ENCODE measurements at regions not wholly inside any gene's neighbourhood (a gene's known extent, or its start where the extent isn't known, plus 50 kb on each side); places are given as distances from the start of the nearest gene placed in this dataset.

DNA sequence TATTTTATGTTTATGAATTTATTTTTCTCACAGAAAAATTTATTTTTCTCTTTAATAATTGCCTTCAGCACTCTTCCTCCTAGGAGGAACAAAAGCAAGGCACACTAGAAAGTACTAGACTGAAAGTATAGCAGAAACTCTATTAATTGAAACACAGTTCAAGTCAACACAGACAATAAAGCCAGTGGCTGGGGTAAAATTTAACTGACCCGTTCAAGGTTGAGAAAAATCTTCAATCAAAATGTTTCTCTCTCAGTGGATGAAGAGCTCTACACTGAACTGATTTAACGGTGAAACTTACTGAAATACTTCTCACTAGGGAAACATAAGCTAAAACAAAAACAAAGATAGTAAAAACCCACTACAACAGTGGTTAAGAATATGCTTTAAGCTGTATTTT, 230.1 kb upstream of the MIR17HG start:
- Histone ChIP-seq H3K4me3 (ENCODE audit: low read depth, low read length) (no peak overlapping the region), H3K27me3 (ENCODE audit: control insufficient read depth, insufficient read depth, low read length) (no peaks in the 10 kb centered on the region), H3K9ac (ENCODE audit: low read depth, low read length) (no peak overlapping the region), H3K4me1 (ENCODE audit: control insufficient read depth, insufficient read depth, low read length) (no peaks in the 10 kb centered on the region), H3K36me3 (ENCODE audit: control insufficient read depth, insufficient read depth, low read length) (no peaks in the 10 kb centered on the region), H3K9me3 (ENCODE audit: control insufficient read depth, insufficient read depth, low read length) (no peaks in the 10 kb centered on the region)

DNA sequence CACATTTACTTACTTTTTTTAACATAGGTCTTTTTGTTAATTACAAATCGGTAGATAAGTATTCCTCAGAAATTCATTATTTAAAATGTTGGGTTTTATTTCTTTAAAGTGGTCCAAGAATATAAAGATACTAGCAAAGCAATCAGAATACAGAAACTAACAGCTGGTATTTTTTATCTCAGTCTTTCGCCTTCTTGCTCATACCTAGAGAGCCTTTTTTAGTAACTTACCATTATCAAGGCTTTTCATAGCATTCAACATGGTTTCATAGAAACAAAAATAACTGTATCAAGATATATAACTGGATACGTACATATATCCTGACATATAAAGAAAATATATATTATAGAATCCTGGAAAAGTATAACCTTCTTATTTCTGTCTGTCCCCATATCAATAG, 227.8 kb upstream of the MIR17HG start:
- H3K4me3 ChIP-seq (ENCODE audit: low read depth, low read length), result no peak overlapping the region
- H3K36me3 ChIP-seq (ENCODE audit: control insufficient read depth, insufficient read depth, low read length), result no peaks in the 10 kb centered on the region
- no peak overlapping the region for H3K9ac ChIP-seq (ENCODE audit: low read depth, low read length)
- no peaks in the 10 kb centered on the region for H3K9me3 ChIP-seq (ENCODE audit: control insufficient read depth, insufficient read depth, low read length)
- H3K4me1 ChIP-seq (ENCODE audit: control insufficient read depth, insufficient read depth, low read length), result no peaks in the 10 kb centered on the region
- H3K27me3 ChIP-seq (ENCODE audit: control insufficient read depth, insufficient read depth, low read length), result no peaks in the 10 kb centered on the region

DNA sequence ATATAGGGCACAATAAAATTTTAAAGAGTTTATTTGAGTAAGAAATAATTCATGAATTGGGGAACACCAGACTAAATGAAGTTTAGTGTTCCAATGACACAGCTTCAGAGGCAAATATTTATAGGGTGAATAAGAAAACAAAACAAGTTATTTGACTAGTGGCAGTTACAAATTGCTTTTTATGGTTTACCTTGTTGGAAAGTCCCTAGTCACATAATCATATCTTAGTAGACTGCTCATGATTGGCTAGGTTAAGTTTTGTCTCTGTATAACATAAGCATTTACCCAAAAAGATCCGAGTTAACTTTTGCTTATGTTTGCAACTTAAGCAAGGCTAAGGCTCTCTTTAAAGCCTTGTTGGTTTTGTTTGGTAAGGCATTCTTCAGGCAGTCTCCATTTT, 224.7 kb upstream of the MIR17HG start:
- Histone ChIP-seq H3K9me3 (ENCODE audit: control insufficient read depth, insufficient read depth, low read length) (no peaks in the 10 kb centered on the region), H3K27me3 (ENCODE audit: control insufficient read depth, insufficient read depth, low read length) (no peaks in the 10 kb centered on the region), H3K4me3 (ENCODE audit: low read depth, low read length) (no peak overlapping the region), H3K4me1 (ENCODE audit: control insufficient read depth, insufficient read depth, low read length) (no peaks in the 10 kb centered on the region), H3K9ac (ENCODE audit: low read depth, low read length) (no peak overlapping the region), H3K36me3 (ENCODE audit: control insufficient read depth, insufficient read depth, low read length) (no peaks in the 10 kb centered on the region)

DNA sequence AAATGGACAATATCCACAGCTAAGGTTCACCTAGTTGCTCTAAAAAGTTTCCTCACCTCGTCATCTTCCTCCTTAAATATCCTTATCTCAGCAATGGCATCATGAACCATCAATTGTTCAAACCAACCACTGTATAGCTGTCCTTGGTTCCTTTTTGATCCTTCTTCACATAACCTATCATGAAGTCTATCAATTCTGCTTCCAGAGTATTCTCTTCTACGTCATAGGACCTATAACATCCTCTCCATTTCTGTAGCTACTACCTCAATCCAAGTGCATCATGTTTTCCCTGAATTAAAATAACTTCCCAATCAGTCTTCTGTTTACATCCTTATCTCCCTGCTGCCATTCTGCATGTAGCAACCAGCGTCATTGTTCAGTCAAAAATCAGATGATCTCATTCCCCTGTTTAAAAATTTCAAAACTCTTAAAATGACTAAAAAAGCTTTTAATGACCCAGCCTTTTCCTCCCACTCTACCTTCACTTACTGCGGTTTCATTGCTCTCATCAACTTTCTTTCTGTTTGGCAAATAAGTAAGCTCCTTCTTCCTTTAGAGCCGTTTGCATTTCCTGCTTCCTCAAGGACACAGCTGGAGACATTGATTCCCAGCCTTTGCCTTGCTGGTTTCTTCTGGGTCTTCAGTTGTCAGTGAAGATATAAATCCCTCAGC, 223.9 kb upstream of the MIR17HG start:
- H3K4me3 ChIP-seq (ENCODE audit: low read depth, low read length), result no peak overlapping the region
- no peaks in the 10 kb centered on the region for H3K27me3 ChIP-seq (ENCODE audit: control insufficient read depth, insufficient read depth, low read length)
- no peaks in the 10 kb centered on the region for H3K9me3 ChIP-seq (ENCODE audit: control insufficient read depth, insufficient read depth, low read length)
- no peaks in the 10 kb centered on the region for H3K4me1 ChIP-seq (ENCODE audit: control insufficient read depth, insufficient read depth, low read length)
- H3K36me3 ChIP-seq (ENCODE audit: control insufficient read depth, insufficient read depth, low read length), result no peaks in the 10 kb centered on the region
- H3K9ac ChIP-seq (ENCODE audit: low read depth, low read length), result no peak overlapping the region

DNA sequence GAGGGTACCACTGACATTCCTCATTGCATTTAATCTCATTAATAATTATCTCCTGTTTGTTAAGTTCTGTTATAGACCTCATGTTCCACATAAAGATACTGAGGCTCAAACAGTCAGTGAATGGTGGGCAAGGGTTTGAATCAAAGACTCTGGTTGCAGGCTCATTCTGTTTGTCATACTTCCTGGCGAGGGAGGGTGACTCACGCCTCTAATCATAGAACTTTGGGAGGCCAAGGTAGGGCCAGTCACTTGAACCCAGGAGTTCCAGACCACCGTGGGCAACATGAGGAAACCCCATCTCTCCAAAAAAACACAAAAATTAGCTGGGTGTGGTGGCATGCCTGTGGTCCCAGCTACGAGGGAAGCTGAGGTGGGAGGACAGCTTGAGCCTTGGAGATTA, 220.7 kb upstream of the MIR17HG start:
- Histone ChIP-seq H3K9ac (ENCODE audit: low read depth, low read length) (no peak overlapping the region), H3K4me3 (ENCODE audit: low read depth, low read length) (no peak overlapping the region), H3K27me3 (ENCODE audit: control insufficient read depth, insufficient read depth, low read length) (no peaks in the 10 kb centered on the region), H3K36me3 (ENCODE audit: control insufficient read depth, insufficient read depth, low read length) (no peaks in the 10 kb centered on the region), H3K4me1 (ENCODE audit: control insufficient read depth, insufficient read depth, low read length) (no peaks in the 10 kb centered on the region), H3K9me3 (ENCODE audit: control insufficient read depth, insufficient read depth, low read length) (no peaks in the 10 kb centered on the region)

DNA sequence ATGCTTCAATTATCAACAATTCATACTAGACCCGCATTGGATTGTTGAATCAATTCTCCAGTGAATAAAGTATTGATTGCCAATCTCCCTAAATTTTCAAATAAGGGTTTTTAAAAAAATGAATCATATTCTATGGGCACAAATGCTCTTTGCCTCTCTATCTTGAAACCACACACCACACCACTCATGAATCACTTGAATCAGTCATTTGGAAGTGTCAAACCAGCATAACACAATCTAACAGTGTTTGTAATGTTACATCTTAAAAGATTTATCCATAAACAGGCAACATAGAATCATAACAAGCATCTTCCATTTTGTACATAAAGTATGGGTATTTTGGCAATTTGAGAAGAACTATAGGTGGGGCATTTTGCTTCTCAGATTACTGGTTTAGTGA, 219.5 kb upstream of the MIR17HG start:
- no peaks in the 10 kb centered on the region for H3K36me3 ChIP-seq (ENCODE audit: control insufficient read depth, insufficient read depth, low read length)
- H3K4me3 ChIP-seq (ENCODE audit: low read depth, low read length), result no peak overlapping the region
- H3K9me3 ChIP-seq (ENCODE audit: control insufficient read depth, insufficient read depth, low read length), result no peaks in the 10 kb centered on the region
- H3K9ac ChIP-seq (ENCODE audit: low read depth, low read length), result no peak overlapping the region
- H3K27me3 ChIP-seq (ENCODE audit: control insufficient read depth, insufficient read depth, low read length), result no peaks in the 10 kb centered on the region
- no peaks in the 10 kb centered on the region for H3K4me1 ChIP-seq (ENCODE audit: control insufficient read depth, insufficient read depth, low read length)

DNA sequence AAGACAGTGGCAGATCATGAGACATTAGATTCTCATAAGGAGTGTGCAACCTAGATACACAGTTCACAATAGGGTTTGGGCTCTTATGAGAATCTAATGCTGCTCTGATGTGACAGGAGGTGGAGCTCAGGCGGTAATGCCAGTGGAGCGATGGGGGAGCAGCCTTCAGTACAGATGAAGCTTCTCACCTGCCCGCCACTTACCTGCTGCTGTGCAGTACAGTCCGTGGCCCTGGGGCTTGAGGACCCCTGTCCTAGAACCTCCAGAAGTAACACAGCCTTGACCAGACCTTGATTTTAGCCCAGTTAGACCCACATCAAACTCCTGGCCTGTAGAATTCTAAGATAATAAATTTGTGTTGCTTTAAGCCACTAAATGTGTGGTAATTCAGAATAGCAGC, 215.1 kb upstream of the MIR17HG start:
- no peak overlapping the region for H3K4me3 ChIP-seq (ENCODE audit: low read depth, low read length)
- H3K27me3 ChIP-seq (ENCODE audit: control insufficient read depth, insufficient read depth, low read length), result no peaks in the 10 kb centered on the region
- peaks cover 13% of the 10 kb centered on the region for H3K4me1 ChIP-seq (ENCODE audit: control insufficient read depth, insufficient read depth, low read length)
- no peak overlapping the region for H3K9ac ChIP-seq (ENCODE audit: low read depth, low read length)
- no peaks in the 10 kb centered on the region for H3K36me3 ChIP-seq (ENCODE audit: control insufficient read depth, insufficient read depth, low read length)
- no peaks in the 10 kb centered on the region for H3K9me3 ChIP-seq (ENCODE audit: control insufficient read depth, insufficient read depth, low read length)

DNA sequence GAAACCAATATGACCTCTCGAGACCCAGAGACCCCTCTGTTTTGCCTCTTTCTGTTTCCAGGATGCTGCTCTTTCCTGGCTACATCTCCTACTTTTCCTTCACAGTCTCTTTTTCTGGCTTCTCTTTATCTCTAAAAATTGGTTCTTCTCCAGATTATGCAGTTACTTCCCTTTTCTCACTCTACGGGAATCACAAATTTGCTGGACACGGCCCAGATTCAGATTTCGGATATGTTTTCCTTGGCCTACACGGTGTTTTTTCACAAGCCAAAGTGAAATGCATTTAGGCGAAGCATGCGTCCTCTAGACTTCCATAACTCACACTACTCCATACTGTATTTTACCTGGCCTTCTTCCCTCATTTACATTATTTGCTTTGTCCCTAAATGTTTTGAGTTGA, 214.7 kb upstream of the MIR17HG start:
- H3K4me1 ChIP-seq (ENCODE audit: control insufficient read depth, insufficient read depth, low read length), result peaks cover 13% of the 10 kb centered on the region
- H3K4me3 ChIP-seq (ENCODE audit: low read depth, low read length), result no peak overlapping the region
- no peaks in the 10 kb centered on the region for H3K27me3 ChIP-seq (ENCODE audit: control insufficient read depth, insufficient read depth, low read length)
- H3K9me3 ChIP-seq (ENCODE audit: control insufficient read depth, insufficient read depth, low read length), result no peaks in the 10 kb centered on the region
- no peaks in the 10 kb centered on the region for H3K36me3 ChIP-seq (ENCODE audit: control insufficient read depth, insufficient read depth, low read length)
- H3K9ac ChIP-seq (ENCODE audit: low read depth, low read length), result no peak overlapping the region

DNA sequence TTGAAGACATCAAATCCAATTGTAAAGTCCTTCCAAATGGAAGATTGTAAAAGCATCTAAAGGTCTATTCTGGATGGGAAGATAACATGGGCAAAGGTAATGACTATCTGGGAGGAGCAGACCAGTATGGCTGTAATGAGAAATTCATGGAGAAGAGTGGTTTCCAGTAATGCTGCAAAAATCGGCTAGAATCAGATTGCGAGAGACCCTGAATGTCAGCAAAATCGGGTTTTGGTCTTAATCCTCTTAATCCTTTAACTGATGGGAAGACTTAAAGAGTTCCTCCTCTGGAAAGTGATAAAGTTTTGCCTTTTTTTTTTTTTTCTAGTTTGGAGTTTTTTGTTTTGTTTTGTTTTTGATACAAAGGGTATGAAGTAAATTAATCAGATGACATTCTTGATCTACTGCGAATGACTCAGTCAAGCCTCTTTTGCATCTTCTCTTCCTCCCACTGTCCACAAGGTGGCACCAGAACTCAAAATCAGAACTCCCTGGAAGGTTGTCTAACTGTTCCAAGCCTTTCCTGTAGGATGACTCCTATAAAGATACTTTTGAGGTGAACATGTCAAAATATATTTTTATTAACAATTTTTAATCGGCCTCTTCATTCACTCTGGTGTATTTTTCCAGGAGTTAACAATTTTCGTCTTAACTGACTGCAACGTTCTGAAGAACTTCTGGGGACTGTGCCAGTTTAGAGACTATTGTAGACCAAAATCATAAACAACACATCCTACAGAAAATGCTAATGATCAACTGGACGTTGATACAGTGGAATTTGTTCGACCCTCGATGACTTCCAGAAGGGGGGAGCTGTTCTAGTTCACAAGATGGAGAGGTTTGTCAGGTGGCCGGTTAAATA, 213.3 kb upstream of the MIR17HG start:
- Histone ChIP-seq H3K27me3 (ENCODE audit: control insufficient read depth, insufficient read depth, low read length) (no peaks in the 10 kb centered on the region), H3K9ac (ENCODE audit: low read depth, low read length) (no peak overlapping the region)

DNA sequence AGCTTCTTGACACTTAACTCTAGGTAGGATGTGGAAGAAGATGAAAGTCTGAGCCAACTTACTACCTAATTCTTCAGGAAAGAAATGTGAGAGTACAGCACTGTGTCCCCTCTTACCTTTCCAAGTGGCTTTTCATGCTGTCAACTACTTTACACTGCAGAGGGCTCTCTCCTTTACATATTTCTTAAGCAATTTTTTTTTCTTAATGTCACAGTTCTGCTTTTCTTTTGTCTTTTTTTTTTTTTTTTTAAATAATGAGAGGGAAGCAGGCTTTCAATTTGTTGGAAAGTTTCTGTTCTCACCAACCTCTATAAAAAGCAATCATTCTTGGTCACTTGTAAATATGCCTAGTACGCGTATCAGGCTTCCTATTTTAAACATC, 212.7 kb upstream of the MIR17HG start:
- Histone ChIP-seq H3K4me3 (ENCODE audit: low read depth, low read length) (no peak overlapping the region), H3K4me1 (ENCODE audit: control insufficient read depth, insufficient read depth, low read length) (peaks cover 26% of the 10 kb centered on the region), H3K27me3 (ENCODE audit: control insufficient read depth, insufficient read depth, low read length) (no peaks in the 10 kb centered on the region), H3K36me3 (ENCODE audit: control insufficient read depth, insufficient read depth, low read length) (no peaks in the 10 kb centered on the region), H3K9me3 (ENCODE audit: control insufficient read depth, insufficient read depth, low read length) (no peaks in the 10 kb centered on the region), H3K9ac (ENCODE audit: low read depth, low read length) (no peak overlapping the region)

More for the DNA sequence above, 213.3 kb upstream of the MIR17HG start:
- peaks cover 24% of the 10 kb centered on the region for H3K4me1 ChIP-seq (ENCODE audit: control insufficient read depth, insufficient read depth, low read length)
- H3K9me3 ChIP-seq (ENCODE audit: control insufficient read depth, insufficient read depth, low read length), result no peaks in the 10 kb centered on the region
- H3K36me3 ChIP-seq (ENCODE audit: control insufficient read depth, insufficient read depth, low read length), result no peaks in the 10 kb centered on the region
- no peak overlapping the region for H3K4me3 ChIP-seq (ENCODE audit: low read depth, low read length)

DNA sequence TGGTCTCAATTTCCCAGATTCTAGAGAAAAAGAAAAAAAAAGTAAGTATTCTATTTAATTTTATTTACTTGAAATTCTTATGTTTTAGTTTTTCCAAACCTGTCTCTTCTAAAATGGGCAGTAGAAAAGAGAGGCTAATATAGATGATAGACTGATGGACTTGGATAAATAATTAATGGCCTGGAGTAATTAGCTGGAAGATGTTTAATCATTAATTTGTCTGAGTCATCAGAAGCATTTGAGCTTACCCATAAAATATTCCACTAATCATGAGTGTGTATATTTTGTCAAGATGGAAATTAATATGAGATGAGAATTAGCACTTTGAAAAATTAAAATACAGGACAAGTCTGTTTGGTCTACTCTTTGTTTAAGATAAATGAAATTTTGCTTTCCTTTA, 212.1 kb upstream of the MIR17HG start:
- H3K27me3 ChIP-seq (ENCODE audit: control insufficient read depth, insufficient read depth, low read length), result no peaks in the 10 kb centered on the region
- H3K9me3 ChIP-seq (ENCODE audit: control insufficient read depth, insufficient read depth, low read length), result no peaks in the 10 kb centered on the region
- no peaks in the 10 kb centered on the region for H3K36me3 ChIP-seq (ENCODE audit: control insufficient read depth, insufficient read depth, low read length)
- H3K4me1 ChIP-seq (ENCODE audit: control insufficient read depth, insufficient read depth, low read length), result peaks cover 30% of the 10 kb centered on the region
- H3K9ac ChIP-seq (ENCODE audit: low read depth, low read length), result no peak overlapping the region
- H3K4me3 ChIP-seq (ENCODE audit: low read depth, low read length), result no peak overlapping the region

DNA sequence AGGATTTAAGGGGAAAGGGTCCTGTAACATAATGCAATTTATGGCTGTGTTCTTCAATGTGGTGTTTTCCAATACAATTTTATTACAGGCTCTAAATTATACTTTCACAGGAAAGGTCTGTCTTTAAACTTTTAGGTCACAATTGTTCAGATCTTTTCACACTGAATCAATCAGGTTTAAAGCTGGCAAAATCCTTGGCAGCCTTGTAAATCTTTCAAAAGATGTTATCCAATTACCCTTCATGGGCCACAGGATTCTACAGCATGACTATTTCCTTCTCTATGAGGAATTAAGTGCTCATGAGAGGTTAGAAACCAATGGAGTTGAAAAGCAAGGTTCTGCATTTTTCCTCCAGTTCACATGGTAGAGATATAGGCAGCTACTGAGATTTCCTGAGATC, 211.5 kb upstream of the MIR17HG start:
- H3K27me3 ChIP-seq (ENCODE audit: control insufficient read depth, insufficient read depth, low read length), result no peaks in the 10 kb centered on the region
- no peak overlapping the region for H3K4me3 ChIP-seq (ENCODE audit: low read depth, low read length)
- H3K9me3 ChIP-seq (ENCODE audit: control insufficient read depth, insufficient read depth, low read length), result no peaks in the 10 kb centered on the region
- H3K9ac ChIP-seq (ENCODE audit: low read depth, low read length), result no peak overlapping the region
- no peaks in the 10 kb centered on the region for H3K36me3 ChIP-seq (ENCODE audit: control insufficient read depth, insufficient read depth, low read length)
- H3K4me1 ChIP-seq (ENCODE audit: control insufficient read depth, insufficient read depth, low read length), result peaks cover 33% of the 10 kb centered on the region
